Smooth muscle cell (in vitro differentiated cells): ENCODE measurements at regions not wholly inside any gene's neighbourhood (a gene's known extent, or its start where the extent isn't known, plus 50 kb on each side); places are given as distances from the start of the nearest gene placed in this dataset.

Experiments
- DNase-seq: peaks from one replicate; lab custom pipeline; 2025; ENCODE audit not compliant: unreplicated experiment; lab: John Stamatoyannopoulos, UW
- H2AFZ ChIP-seq: fragments of 200-600 bp; sonication (generic); 2 replicates; pipeline ENCODE4 v1.6.0; 2016; ENCODE audit warnings: antibody characterized with exemption, low read depth, mild to moderate bottlenecking
- H3F3A ChIP-seq: fragments of 200-600 bp; sonication (generic); 2 replicates; pipeline ENCODE4 v1.6.0; 2017; ENCODE audit warnings: antibody characterized with exemption, low read depth
- H3K27ac ChIP-seq: fragments of 200-600 bp; sonication (generic); 2 replicates; pipeline ENCODE4 v1.5.1; 2016; ENCODE audit warnings: low read depth, mild to moderate bottlenecking
- H3K27me3 ChIP-seq: fragments of 200-600 bp; sonication (generic); 2 replicates; pipeline ENCODE4 v1.6.1; 2016; ENCODE audit warnings: low read depth, mild to moderate bottlenecking
- H3K36me3 ChIP-seq: fragments of 200-600 bp; sonication (generic); 2 replicates; pipeline ENCODE4 v1.5.1; 2016; ENCODE audit warnings: low read depth
- H3K4me1 ChIP-seq: fragments of 200-600 bp; sonication (generic); 2 replicates; pipeline ENCODE4 v1.5.1; 2016; ENCODE audit warnings: low read depth
- H3K4me2 ChIP-seq: fragments of 200-600 bp; sonication (generic); 2 replicates; pipeline ENCODE4 v1.6.0; 2016; ENCODE audit warnings: mild to moderate bottlenecking
- H3K4me3 ChIP-seq: fragments of 200-600 bp; sonication (generic); 2 replicates; pipeline ENCODE4 v1.5.1; 2016; ENCODE audit warnings: mild to moderate bottlenecking
- H3K79me2 ChIP-seq: fragments of 200-600 bp; sonication (generic); 2 replicates; pipeline ENCODE4 v1.6.0; 2016; ENCODE audit warnings: low read depth, mild to moderate bottlenecking
- H3K9ac ChIP-seq: fragments of 200-600 bp; sonication (generic); 2 replicates; pipeline ENCODE4 v1.6.0; 2016; ENCODE audit warnings: low read depth
- H3K9me3 ChIP-seq: fragments of 200-600 bp; sonication (generic); replicated peaks from 2 replicates; pipeline ENCODE4 v1.5.1; 2016; ENCODE audit warnings: low read depth
- H4K20me1 ChIP-seq: fragments of 200-600 bp; sonication (generic); 2 replicates; pipeline ENCODE4 v1.6.0; 2016; ENCODE audit warnings: low read depth
- WGBS: methylation state at CpG from one replicate; pipeline ENCODE4 v1.1.7; 2016; ENCODE audit warnings: low lambda C conversion rate; 5-methylcytosine and 5-hydroxymethylcytosine counted together
- TF ChIP-seq, protein P1 (sequence below): fragments of 200-600 bp; sonication (generic); IDR thresholded peaks from 2 replicates; pipeline ENCODE4 v1.5.1; 2017; ENCODE audit warnings: borderline replicate concordance, mild to moderate bottlenecking, antibody characterized with exemption; ENCODE audit not compliant: insufficient read depth, poor library complexity, severe bottlenecking

DNA sequence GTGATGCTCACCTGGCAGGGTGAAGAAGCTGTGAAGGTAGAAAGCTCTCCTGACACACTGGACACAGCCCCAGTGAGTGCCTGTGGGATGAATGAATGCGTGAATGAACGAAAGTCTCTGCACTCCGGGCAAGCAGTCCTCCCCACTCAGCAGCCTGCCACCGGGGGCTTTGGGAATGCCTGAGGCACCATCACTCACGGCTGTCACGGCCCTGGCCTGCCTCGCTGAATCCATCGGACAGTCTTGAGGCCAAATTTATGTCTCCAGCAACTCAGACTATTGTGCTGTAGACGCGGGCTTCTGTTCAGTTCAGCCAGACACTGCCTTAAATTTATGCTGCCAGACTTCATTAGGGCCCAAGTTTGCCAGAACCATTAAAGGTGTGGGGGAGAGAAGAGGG, 62.9 kb upstream of the TEX51 start:
- Histone ChIP-seq H3K79me2 (no peaks in the 10 kb centered on the region), H3K27ac (no peak overlapping the region), H3K4me1 (no peaks in the 10 kb centered on the region), H3K36me3 (no peaks in the 10 kb centered on the region), H3K9me3 (no peaks in the 10 kb centered on the region), H3K9ac (no peak overlapping the region), H3K4me2 (no peak overlapping the region), H2AFZ (no peak overlapping the region), H3K4me3 (no peak overlapping the region), H3F3A (no peaks in the 10 kb centered on the region), H4K20me1 (no peaks in the 10 kb centered on the region), H3K27me3 (no peaks in the 10 kb centered on the region)
- DNase-seq: no peak
- 95% methylated on average over 10 of the region's 10 CpGs for WGBS
- TF ChIP-seq, protein P1, sequence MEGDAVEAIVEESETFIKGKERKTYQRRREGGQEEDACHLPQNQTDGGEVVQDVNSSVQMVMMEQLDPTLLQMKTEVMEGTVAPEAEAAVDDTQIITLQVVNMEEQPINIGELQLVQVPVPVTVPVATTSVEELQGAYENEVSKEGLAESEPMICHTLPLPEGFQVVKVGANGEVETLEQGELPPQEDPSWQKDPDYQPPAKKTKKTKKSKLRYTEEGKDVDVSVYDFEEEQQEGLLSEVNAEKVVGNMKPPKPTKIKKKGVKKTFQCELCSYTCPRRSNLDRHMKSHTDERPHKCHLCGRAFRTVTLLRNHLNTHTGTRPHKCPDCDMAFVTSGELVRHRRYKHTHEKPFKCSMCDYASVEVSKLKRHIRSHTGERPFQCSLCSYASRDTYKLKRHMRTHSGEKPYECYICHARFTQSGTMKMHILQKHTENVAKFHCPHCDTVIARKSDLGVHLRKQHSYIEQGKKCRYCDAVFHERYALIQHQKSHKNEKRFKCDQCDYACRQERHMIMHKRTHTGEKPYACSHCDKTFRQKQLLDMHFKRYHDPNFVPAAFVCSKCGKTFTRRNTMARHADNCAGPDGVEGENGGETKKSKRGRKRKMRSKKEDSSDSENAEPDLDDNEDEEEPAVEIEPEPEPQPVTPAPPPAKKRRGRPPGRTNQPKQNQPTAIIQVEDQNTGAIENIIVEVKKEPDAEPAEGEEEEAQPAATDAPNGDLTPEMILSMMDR: no peak

DNA sequence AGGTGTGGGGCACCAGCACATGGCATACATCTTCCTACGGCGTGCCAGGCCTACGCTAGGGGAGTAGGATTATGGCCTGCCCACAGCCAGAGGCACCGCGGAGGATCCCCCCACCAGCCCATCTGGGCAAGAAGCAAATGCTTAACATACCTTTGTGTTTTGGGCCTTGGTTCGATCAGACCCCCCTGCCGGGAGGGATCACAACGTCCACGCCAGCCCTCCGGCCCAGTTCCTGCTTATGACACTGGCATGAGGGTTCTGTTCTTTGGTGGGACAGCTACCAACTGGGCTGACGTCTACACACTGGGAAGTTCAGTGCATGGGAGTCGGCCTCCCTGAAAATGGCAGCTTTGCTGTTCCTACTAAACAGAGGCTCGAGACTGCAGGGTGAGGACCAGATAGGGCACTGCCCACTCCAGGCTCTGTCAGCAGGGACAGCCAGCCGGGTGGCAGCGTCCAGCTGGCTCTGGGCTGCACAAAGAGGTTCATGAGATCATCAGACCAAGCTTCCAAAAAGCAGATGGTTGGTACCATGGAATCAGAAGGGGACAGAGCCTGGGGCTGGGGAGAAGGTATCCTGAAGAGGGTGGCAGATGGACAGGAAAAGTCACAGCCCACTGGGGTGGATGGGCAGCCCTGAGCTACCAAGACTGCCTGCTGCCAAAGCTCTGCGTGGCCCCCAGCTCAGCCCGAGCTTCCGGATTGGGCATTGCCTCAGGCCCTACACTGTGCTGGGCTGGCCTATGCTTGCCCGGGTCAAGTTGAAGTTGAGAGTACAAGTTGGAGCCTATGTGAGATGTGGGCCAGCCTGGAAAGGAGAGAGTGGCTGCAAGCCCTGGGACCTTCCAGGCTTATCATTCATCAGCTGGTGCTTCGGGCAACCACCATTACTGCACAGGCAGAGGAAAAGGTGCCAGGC, 61.7 kb upstream of the TEX51 start:
- Histone ChIP-seq H3K4me1 (no peaks in the 10 kb centered on the region), H3K27me3 (no peaks in the 10 kb centered on the region), H3K9me3 (no peaks in the 10 kb centered on the region), H3K4me3 (no peak overlapping the region), H3K79me2 (no peaks in the 10 kb centered on the region), H3K27ac (no peak overlapping the region), H3K9ac (no peak overlapping the region), H2AFZ (no peak overlapping the region), H3F3A (no peaks in the 10 kb centered on the region), H3K36me3 (no peaks in the 10 kb centered on the region), H3K4me2 (no peak overlapping the region), H4K20me1 (no peaks in the 10 kb centered on the region)
- 91% methylated on average over 20 of the region's 20 CpGs for WGBS
- TF ChIP-seq, protein P1: no peak
- DNase-seq: no peak

DNA sequence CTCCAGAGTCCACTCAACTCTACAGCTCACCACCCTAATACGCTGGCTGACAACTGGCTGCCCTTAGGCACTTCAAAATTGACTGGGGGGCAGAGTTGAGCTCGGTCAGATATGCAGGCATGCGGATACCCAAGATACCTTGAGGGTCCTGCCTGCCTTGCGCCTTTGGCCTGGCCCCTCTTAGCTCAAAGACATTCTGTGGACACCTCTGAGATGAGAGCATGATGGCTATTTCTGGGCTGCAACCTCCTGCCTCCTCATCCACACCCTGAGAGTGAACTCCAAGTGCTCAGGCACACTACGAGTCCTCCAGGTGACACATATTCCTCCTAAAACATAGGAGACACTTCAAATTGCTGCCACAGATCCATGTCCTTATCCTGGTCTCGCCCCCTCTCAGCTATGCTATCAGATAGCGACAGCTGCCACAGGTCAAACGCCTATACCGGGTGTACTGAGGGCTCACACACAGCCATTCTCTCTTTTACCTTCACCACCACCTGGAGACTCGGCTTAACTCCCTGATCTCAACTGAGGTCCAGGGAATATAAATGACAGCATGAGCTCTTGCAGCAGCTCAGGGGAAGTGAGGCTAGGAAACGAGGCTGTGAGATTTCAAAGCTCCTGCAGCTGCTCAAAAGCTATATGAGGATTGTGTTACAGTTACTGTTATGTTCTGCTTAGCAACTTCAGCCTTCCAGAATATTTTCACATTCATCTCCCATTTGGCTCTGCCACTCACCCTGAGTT, 60.5 kb upstream of the TEX51 start:
- no peaks in the 10 kb centered on the region for H3K27me3 ChIP-seq
- H3K4me3 ChIP-seq: no peak overlapping the region
- H3K79me2 ChIP-seq: no peaks in the 10 kb centered on the region
- no peaks in the 10 kb centered on the region for H4K20me1 ChIP-seq
- H3F3A ChIP-seq: no peaks in the 10 kb centered on the region
- no peaks in the 10 kb centered on the region for H3K36me3 ChIP-seq
- TF ChIP-seq, protein P1: no peak
- H3K27ac ChIP-seq: no peak overlapping the region
- WGBS: 86% methylated on average over 11 of the region's 11 CpGs
- no peaks in the 10 kb centered on the region for H3K4me1 ChIP-seq
- H3K9ac ChIP-seq: no peak overlapping the region
- no peaks in the 10 kb centered on the region for H3K9me3 ChIP-seq
- no peak overlapping the region for H2AFZ ChIP-seq
- H3K4me2 ChIP-seq: no peak overlapping the region
- no peak for DNase-seq
